Neutrophil (primary cell): ENCODE measurements at regions not wholly inside any gene's neighbourhood (a gene's known extent, or its start where the extent isn't known, plus 50 kb on each side); places are given as distances from the start of the nearest gene placed in this dataset.

ENCODE experiments used
- H3K27ac ChIP-seq: fragments of 200-600 bp; sonication (generic); 2 replicates; pipeline ENCODE4 v1.5.1; 2016; ENCODE audit warnings: mild to moderate bottlenecking, moderate library complexity
- H3K27me3 ChIP-seq: fragments of 200-600 bp; sonication (generic); 2 replicates; pipeline ENCODE4 v1.6.0; 2016; ENCODE audit warnings: mild to moderate bottlenecking
- H3K36me3 ChIP-seq: fragments of 200-600 bp; sonication (generic); 2 replicates; pipeline ENCODE4 v1.5.1; 2017
- H3K4me1 ChIP-seq, 2 experiments: fragments of 200-600 bp in 1 of 2; sonication (generic) in 1 of 2; 1 replicate in 1 of 2; 2 replicates in 1 of 2; pipeline versions ENCODE4 v1.5.1 to v1.6.1; 2013 to 2016; ENCODE audit warnings: low read depth in 1 of 2, low read length in 1 of 2, mild to moderate bottlenecking in 1 of 2, moderate library complexity in 1 of 2; ENCODE audit not compliant: control insufficient read depth in 1 of 2, insufficient read depth in 1 of 2
- H3K4me3 ChIP-seq, 2 experiments: fragments of 200-600 bp in 1 of 2; sonication (generic) in 1 of 2; 1 replicate in 1 of 2; 2 replicates in 1 of 2; pipeline ENCODE4 v1.5.1; 2013 to 2016; ENCODE audit warnings: low read depth in 1 of 2, low read length in 1 of 2, mild to moderate bottlenecking in 1 of 2, moderate library complexity in 1 of 2
- H3K9me3 ChIP-seq: fragments of 200-600 bp; sonication (generic); 2 replicates; pipeline ENCODE4 v1.5.1; 2016
- TF ChIP-seq, protein P1 (sequence below): fragments of 200-600 bp; sonication (generic); IDR thresholded peaks from 2 replicates; pipeline ENCODE4 v1.5.1; 2016; ENCODE audit warnings: antibody characterized with exemption

DNA sequence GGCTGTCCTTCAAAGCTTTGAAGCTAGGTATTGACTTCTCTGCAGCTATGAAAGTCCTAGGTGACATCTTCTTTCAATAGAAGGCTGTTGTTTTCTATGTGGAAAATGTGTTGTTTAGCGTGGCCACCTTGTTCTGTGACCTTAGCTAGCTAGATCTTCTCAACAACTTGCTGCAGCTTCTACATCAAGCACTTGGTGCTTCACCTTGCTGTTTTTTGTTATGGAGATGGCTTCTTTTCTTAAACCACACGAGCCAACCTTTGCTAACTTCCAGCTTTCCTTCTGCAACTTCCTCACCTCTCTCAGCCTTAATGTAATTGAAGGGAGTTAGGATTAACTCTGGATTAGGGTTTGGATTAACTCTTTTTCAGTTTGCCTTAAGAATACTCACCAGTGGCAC lies 128.6 kb upstream of the MMS22L start:
- no peak overlapping the region for H3K4me3 ChIP-seq

DNA sequence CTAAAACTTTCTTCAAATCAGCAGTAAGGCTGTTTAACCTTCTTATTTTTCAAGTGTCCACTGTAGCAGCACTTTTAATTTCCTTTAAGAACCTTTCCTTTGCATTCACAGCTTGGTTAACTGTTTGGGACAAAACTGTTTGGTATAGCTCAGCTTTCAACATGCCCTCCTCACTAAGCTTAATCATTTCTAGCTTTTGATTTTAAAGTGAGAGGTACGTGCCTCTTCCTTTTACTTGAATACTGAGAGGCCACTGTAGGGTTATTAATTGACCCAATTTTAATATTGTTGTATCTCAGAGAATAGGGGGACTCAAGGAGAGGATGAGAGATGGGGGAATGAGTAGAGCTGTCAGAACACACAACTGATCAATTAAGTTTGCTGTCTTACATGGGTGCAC lies 129.5 kb upstream of the MMS22L start:
- no peak overlapping the region for H3K4me3 ChIP-seq
- H3K36me3 ChIP-seq, result no peaks in the 10 kb centered on the region
- H3K9me3 ChIP-seq, result no peaks in the 10 kb centered on the region
- TF ChIP-seq, protein P1, sequence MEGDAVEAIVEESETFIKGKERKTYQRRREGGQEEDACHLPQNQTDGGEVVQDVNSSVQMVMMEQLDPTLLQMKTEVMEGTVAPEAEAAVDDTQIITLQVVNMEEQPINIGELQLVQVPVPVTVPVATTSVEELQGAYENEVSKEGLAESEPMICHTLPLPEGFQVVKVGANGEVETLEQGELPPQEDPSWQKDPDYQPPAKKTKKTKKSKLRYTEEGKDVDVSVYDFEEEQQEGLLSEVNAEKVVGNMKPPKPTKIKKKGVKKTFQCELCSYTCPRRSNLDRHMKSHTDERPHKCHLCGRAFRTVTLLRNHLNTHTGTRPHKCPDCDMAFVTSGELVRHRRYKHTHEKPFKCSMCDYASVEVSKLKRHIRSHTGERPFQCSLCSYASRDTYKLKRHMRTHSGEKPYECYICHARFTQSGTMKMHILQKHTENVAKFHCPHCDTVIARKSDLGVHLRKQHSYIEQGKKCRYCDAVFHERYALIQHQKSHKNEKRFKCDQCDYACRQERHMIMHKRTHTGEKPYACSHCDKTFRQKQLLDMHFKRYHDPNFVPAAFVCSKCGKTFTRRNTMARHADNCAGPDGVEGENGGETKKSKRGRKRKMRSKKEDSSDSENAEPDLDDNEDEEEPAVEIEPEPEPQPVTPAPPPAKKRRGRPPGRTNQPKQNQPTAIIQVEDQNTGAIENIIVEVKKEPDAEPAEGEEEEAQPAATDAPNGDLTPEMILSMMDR, result no peak
- H3K4me1 ChIP-seq, result no peaks in the 10 kb centered on the region
- H3K27me3 ChIP-seq, result no peaks in the 10 kb centered on the region
- H3K27ac ChIP-seq, result no peak overlapping the region

More for the DNA sequence above, 128.6 kb upstream of the MMS22L start:
- Histone ChIP-seq H3K27me3 (peaks cover 6% of the 10 kb centered on the region), H3K4me1 (no peaks in the 10 kb centered on the region), H3K27ac (no peak overlapping the region), H3K9me3 (no peaks in the 10 kb centered on the region), H3K36me3 (no peaks in the 10 kb centered on the region)
- TF ChIP-seq, protein P1, result no peak

DNA sequence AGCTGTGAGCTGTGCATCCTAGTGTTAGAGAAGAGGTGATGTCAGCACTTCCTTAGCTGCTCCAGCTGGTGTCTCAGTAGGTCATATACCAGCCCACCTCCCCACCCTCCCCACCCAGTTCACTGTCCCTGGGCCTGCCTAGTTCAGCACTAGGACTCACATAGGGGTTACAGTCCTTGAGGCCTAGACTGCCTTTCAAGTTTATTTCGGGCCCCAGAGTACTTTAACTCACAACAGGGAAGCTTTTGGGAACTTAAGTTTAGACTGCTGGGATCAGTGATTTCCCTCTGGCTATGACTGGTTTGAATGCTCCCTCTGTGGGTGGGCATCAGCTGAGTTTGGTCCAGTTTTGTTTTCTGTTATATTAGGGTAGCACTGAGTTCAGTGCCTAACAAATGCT lies 139.2 kb upstream of the MMS22L start:
- TF ChIP-seq, protein P1, result no peak
- no peaks in the 10 kb centered on the region for H3K36me3 ChIP-seq

DNA sequence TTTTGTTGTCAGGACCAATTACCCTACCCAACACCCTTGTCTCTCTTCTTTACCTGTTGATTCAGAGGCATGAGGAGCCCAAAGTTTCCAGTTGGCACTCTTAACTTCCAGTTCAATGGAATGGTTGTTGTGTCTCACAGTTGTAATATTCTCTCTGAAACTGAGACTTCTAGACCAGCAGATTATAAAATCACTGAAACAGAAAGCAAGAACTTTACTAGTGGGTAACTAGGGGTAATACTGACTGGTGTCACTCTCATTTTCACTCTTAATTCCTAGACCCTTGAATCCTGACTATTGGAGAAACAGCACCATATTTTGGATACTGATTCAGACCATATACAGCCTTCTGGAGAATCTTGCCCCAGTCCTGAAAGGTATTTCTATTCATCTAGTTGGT lies 140.2 kb upstream of the MMS22L start:
- H3K4me1 ChIP-seq, result no peaks in the 10 kb centered on the region
- H3K27ac ChIP-seq, result no peak overlapping the region
- no peaks in the 10 kb centered on the region for H3K9me3 ChIP-seq
- H3K36me3 ChIP-seq, result no peaks in the 10 kb centered on the region
- TF ChIP-seq, protein P1, result no peak
- no peaks in the 10 kb centered on the region for H3K27me3 ChIP-seq
- H3K4me3 ChIP-seq, result no peak overlapping the region

More for the DNA sequence above, 139.2 kb upstream of the MMS22L start:
- H3K27ac ChIP-seq, result no peak overlapping the region
- no peak overlapping the region for H3K4me3 ChIP-seq
- no peaks in the 10 kb centered on the region for H3K9me3 ChIP-seq
- no peaks in the 10 kb centered on the region for H3K4me1 ChIP-seq
- H3K27me3 ChIP-seq, result no peaks in the 10 kb centered on the region

DNA sequence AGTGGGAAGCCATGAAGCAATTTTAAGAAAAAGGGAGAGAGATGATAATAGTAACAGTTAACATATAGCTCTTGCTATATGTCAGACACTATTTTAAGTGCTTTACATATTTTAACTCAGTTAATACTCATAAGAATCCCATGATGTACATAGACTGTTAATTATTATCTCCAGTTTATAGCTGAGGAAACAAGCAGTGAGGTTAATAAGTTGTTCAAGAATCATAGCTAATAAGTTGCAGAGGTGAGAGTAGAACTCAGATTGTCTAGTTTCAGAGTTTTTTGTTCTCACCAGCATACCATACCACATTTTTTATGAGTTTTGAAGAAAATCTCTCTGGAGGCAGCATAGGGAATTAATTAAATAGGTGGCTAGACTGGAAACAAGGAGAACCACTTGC lies 144.6 kb upstream of the MMS22L start:
- Histone ChIP-seq H3K27ac (no peak overlapping the region), H3K36me3 (no peaks in the 10 kb centered on the region), H3K4me1 (no peaks in the 10 kb centered on the region), H3K4me3 (no peak overlapping the region), H3K27me3 (peaks cover 1% of the 10 kb centered on the region), H3K9me3 (no peaks in the 10 kb centered on the region)
- TF ChIP-seq, protein P1, result no peak

DNA sequence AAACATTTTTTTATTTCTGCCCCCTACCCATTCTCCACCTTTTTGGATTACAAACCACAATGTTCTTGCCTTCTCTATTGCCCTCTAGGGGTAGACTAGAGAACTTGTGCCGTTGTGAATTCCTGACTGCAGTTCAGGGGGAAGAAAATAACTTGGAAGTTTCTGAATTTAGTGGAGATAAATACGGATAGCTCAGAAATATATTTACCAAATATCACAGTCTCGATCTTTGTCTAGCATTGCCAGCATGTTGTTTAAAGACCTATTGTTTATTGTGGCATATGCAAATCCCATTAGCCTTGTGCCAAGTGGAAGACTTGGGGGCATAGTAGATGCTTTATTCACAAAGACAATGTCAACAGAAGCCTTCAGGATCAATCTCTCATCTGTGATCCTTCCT lies 154.1 kb upstream of the MMS22L start:
- Histone ChIP-seq H3K27me3 (peaks cover 13% of the 10 kb centered on the region), H3K36me3 (no peaks in the 10 kb centered on the region), H3K9me3 (no peaks in the 10 kb centered on the region), H3K4me3 (no peak overlapping the region), H3K27ac (no peak overlapping the region), H3K4me1 (no peaks in the 10 kb centered on the region)
- TF ChIP-seq, protein P1, result no peak
